GM12878 (cell line): ENCODE measurements at regions not wholly inside any gene's neighbourhood (a gene's known extent, or its start where the extent isn't known, plus 50 kb on each side); places are given as distances from the start of the nearest gene placed in this dataset.

ENCODE experiments used
- ATAC-seq: fragments of 200-7000 bp; cut with Tn5 transposase; 3 replicates; pipeline ENCODE4 v1.9.1; 2020; ENCODE audit warnings: mild to moderate bottlenecking, moderate library complexity
- BruUV-seq: library from RNA; stranded (reverse); fragments of 400-500 nt; replicated peaks from 2 replicates; lab custom pipeline; 2021; lab: Mats Ljungman, UMichigan
- CTCF ChIA-PET: fragments of 300-600 bp; sonication (Branson Sonifier 250); formaldehyde crosslinking; extraction: SDS; loops from one replicate; lab custom pipeline; 2021; ENCODE audit warnings: inconsistent platforms; lab: Yijun Ruan, JAX
- POLR2A ChIA-PET: fragments of 350-600 bp; formaldehyde crosslinking; extraction: SDS; loops from one replicate; lab custom pipeline; 2021; ENCODE audit warnings: inconsistent platforms; lab: Charles Lee
- RAD21 ChIA-PET: fragments of 300-600 bp; sonication (Branson Sonifier 250); formaldehyde crosslinking; loops from one replicate; lab custom pipeline; 2023; ENCODE audit warnings: antibody characterized with exemption; ENCODE audit not compliant: unreplicated experiment; lab: Charles Lee
- SMC1A ChIA-PET: fragments of 300-600 bp; sonication (Branson Sonifier 250); formaldehyde crosslinking; loops from one replicate; lab custom pipeline; 2023; ENCODE audit not compliant: unreplicated experiment, uncharacterized antibody; lab: Charles Lee
- DNase-seq: peaks from one replicate; pipeline ENCODE4 v3.0.0-alpha.2; 2011; ENCODE audit warnings: low read depth, low spot score
- FAIRE-seq: peaks from 3 replicates; lab custom pipeline; 2011; peaks lifted over from hg19 to GRCh38; lab: Jason Lieb, UNC
- H2AFZ ChIP-seq: 2 replicates; pipeline ENCODE4 v1.6.0; 2011; ENCODE audit warnings: low read depth, low read length, control low read depth; ENCODE audit not compliant: control insufficient read depth
- H3K27ac ChIP-seq: 2 replicates; pipeline ENCODE4 v1.5.1; 2011; ENCODE audit warnings: control low read depth; ENCODE audit not compliant: control insufficient read depth, insufficient read depth
- H3K27me3 ChIP-seq, 2 experiments: replicated peaks in 1 of 2; 2 replicates each; pipeline versions ENCODE4 v1.6.0 to v1.6.1; 2011; ENCODE audit warnings: low read length in 1 of 2; ENCODE audit not compliant: control insufficient read depth in 2 of 2, insufficient read depth in 2 of 2
- H3K36me3 ChIP-seq, 2 experiments: 2 replicates each; pipeline ENCODE4 v1.5.1; 2011; ENCODE audit warnings: low read length in 1 of 2; ENCODE audit not compliant: control insufficient read depth in 2 of 2, insufficient read depth in 2 of 2
- H3K4me1 ChIP-seq: 2 replicates; pipeline ENCODE4 v1.6.1; 2011; ENCODE audit warnings: mild to moderate bottlenecking, low read length, moderate library complexity, mixed read lengths; ENCODE audit not compliant: control insufficient read depth, insufficient read depth
- H3K4me2 ChIP-seq: 2 replicates; pipeline ENCODE4 v1.6.0; 2011; ENCODE audit warnings: control low read depth; ENCODE audit not compliant: control insufficient read depth, insufficient read depth
- H3K4me3 ChIP-seq: fragments of 200-600 bp; sonication (generic); 2 replicates; pipeline ENCODE4 v1.5.1; 2016
- H3K79me2 ChIP-seq: 2 replicates; pipeline ENCODE4 v1.6.0; 2011; ENCODE audit warnings: low read length; ENCODE audit not compliant: control insufficient read depth, insufficient read depth
- H3K9ac ChIP-seq: 2 replicates; pipeline ENCODE4 v1.8.0; 2011; ENCODE audit warnings: low read length, control low read depth, mixed read lengths; ENCODE audit not compliant: control insufficient read depth, insufficient read depth
- H3K9me3 ChIP-seq: replicated peaks from 3 replicates; pipeline ENCODE4 v1.5.1; 2011; ENCODE audit warnings: mild to moderate bottlenecking, low read length; ENCODE audit not compliant: control insufficient read depth, insufficient read depth
- H4K20me1 ChIP-seq: 2 replicates; pipeline ENCODE4 v1.6.0; 2011; ENCODE audit not compliant: control insufficient read depth, insufficient read depth
- BMI1 ChIP-seq: fragments of 450-650 bp; IDR thresholded peaks from 2 replicates; pipeline ENCODE4 v1.6.1; 2016; ENCODE audit warnings: mild to moderate bottlenecking, moderate library complexity, borderline replicate concordance
- CBX3 ChIP-seq: fragments of 200-600 bp; sonication (generic); IDR thresholded peaks from 2 replicates; pipeline ENCODE4 v1.6.1; 2016; ENCODE audit warnings: low read depth, borderline replicate concordance
- CHD2 ChIP-seq: IDR thresholded peaks from 2 replicates; pipeline ENCODE4 v1.6.1; 2011; ENCODE audit warnings: low read depth, low read length, improper control_type of control experiment, borderline replicate concordance
- FOXK2 ChIP-seq: fragments of 450-650 bp; IDR thresholded peaks from 2 replicates; pipeline ENCODE4 v1.6.1; 2017; ENCODE audit warnings: mild to moderate bottlenecking, moderate library complexity
- KLF5 ChIP-seq: fragments of 450-650 bp; IDR thresholded peaks from 2 replicates; pipeline ENCODE4 v1.6.1; 2014; ENCODE audit warnings: mild to moderate bottlenecking; ENCODE audit not compliant: partially characterized antibody
- PML ChIP-seq: IDR thresholded peaks from 2 replicates; pipeline ENCODE4 v1.6.1; 2012; ENCODE audit warnings: low read length, inconsistent platforms
- STAT3 ChIP-seq: IDR thresholded peaks from 2 replicates; pipeline ENCODE4 v1.6.1; 2011; ENCODE audit warnings: low read depth, low read length, improper control_type of control experiment
- WGBS: methylation state at CpG from one replicate; pipeline ENCODE4 v1.1.6; 2016; ENCODE audit warnings: low lambda C conversion rate; ENCODE audit not compliant: insufficient replicate concordance, insufficient coverage; ENCODE audit errors: missing lambda C conversion rate; 5-methylcytosine and 5-hydroxymethylcytosine counted together
- in situ Hi-C: fragments of 300-500 bp; cut with MboI; formaldehyde crosslinking; loops from 9 replicates; pipeline ENCODE4 v1.14.3; 2018; ENCODE audit warnings: mixed read lengths
- intact Hi-C: fragments of 100-400 bp; cut with micrococcal nuclease; formaldehyde crosslinking; loops from one replicate; pipeline ENCODE4 v1.14.2; 2022; ENCODE audit not compliant: unreplicated experiment
- TF ChIP-seq, protein P1 (sequence below): fragments of 450-650 bp; formaldehyde crosslinking; IDR thresholded peaks from 2 replicates; pipeline ENCODE4 v1.4.0; 2020; ENCODE audit warnings: mild to moderate bottlenecking, moderate library complexity
- TF ChIP-seq, protein P2 (sequence below): fragments of 450-650 bp; IDR thresholded peaks from 2 replicates; pipeline ENCODE4 v1.6.1; 2018; ENCODE audit warnings: mild to moderate bottlenecking, low read depth, moderate library complexity; ENCODE audit not compliant: partially characterized antibody
- TF ChIP-seq, protein P3 (sequence below): fragments of 450-650 bp; IDR thresholded peaks from 2 replicates; pipeline ENCODE4 v1.6.1; 2017; ENCODE audit warnings: borderline replicate concordance
- TF ChIP-seq, protein P4 (sequence below): fragments of 450-650 bp; IDR thresholded peaks from 2 replicates; pipeline ENCODE4 v1.6.1; 2014; ENCODE audit warnings: mild to moderate bottlenecking

- TF ChIP-seq, protein P1, sequence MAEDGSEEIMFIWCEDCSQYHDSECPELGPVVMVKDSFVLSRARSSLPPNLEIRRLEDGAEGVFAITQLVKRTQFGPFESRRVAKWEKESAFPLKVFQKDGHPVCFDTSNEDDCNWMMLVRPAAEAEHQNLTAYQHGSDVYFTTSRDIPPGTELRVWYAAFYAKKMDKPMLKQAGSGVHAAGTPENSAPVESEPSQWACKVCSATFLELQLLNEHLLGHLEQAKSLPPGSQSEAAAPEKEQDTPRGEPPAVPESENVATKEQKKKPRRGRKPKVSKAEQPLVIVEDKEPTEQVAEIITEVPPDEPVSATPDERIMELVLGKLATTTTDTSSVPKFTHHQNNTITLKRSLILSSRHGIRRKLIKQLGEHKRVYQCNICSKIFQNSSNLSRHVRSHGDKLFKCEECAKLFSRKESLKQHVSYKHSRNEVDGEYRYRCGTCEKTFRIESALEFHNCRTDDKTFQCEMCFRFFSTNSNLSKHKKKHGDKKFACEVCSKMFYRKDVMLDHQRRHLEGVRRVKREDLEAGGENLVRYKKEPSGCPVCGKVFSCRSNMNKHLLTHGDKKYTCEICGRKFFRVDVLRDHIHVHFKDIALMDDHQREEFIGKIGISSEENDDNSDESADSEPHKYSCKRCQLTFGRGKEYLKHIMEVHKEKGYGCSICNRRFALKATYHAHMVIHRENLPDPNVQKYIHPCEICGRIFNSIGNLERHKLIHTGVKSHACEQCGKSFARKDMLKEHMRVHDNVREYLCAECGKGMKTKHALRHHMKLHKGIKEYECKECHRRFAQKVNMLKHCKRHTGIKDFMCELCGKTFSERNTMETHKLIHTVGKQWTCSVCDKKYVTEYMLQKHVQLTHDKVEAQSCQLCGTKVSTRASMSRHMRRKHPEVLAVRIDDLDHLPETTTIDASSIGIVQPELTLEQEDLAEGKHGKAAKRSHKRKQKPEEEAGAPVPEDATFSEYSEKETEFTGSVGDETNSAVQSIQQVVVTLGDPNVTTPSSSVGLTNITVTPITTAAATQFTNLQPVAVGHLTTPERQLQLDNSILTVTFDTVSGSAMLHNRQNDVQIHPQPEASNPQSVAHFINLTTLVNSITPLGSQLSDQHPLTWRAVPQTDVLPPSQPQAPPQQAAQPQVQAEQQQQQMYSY = no peak
- no peak for TF ChIP-seq CHD2
- TF ChIP-seq, all 136 proteins: peak for 0
These were observed 60.4 kb upstream of the TWIST2 start (continued) for GRCh38 chr2:238787501-238787900.

- no peaks in the 10 kb centered on the region for H3K4me1 ChIP-seq
- no TSS peak for BruUV-seq
- ATAC-seq = no peak
- H3K4me3 ChIP-seq = no peak overlapping the region
- SMC1A ChIA-PET = no interaction called here
- no peaks in the 10 kb centered on the region; a peak in 1 of 4 replicates for H3K27me3 ChIP-seq
- in situ Hi-C loops (loop anchor here (10.0 kb wide), 1 partner anchor 435 kb away; no protein-coding TSS in a partner anchor), intact Hi-C loops (no loop called here)
- RAD21 ChIA-PET = no interaction called here
- no peaks in the 10 kb centered on the region for H4K20me1 ChIP-seq
- CTCF ChIA-PET = no interaction called here
- H3K4me2 ChIP-seq = no peak overlapping the region
- H3K9ac ChIP-seq = no peak overlapping the region
- 55% methylated on average over 8 of the region's 8 CpGs for WGBS
- H3K27ac ChIP-seq = no peak overlapping the region
- FAIRE-seq = no peak
- no peaks in the 10 kb centered on the region for H3K36me3 ChIP-seq
- no peaks in the 10 kb centered on the region; the same call in 2 of the 3 replicates for H3K9me3 ChIP-seq
- no peaks in the 10 kb centered on the region for H3K79me2 ChIP-seq
- POLR2A ChIA-PET = no interaction called here
- H2AFZ ChIP-seq = no peak overlapping the region
- no peak for DNase-seq
- TF ChIP-seq PML = no peak
- no peak for TF ChIP-seq FOXK2
- TF ChIP-seq, protein P2, sequence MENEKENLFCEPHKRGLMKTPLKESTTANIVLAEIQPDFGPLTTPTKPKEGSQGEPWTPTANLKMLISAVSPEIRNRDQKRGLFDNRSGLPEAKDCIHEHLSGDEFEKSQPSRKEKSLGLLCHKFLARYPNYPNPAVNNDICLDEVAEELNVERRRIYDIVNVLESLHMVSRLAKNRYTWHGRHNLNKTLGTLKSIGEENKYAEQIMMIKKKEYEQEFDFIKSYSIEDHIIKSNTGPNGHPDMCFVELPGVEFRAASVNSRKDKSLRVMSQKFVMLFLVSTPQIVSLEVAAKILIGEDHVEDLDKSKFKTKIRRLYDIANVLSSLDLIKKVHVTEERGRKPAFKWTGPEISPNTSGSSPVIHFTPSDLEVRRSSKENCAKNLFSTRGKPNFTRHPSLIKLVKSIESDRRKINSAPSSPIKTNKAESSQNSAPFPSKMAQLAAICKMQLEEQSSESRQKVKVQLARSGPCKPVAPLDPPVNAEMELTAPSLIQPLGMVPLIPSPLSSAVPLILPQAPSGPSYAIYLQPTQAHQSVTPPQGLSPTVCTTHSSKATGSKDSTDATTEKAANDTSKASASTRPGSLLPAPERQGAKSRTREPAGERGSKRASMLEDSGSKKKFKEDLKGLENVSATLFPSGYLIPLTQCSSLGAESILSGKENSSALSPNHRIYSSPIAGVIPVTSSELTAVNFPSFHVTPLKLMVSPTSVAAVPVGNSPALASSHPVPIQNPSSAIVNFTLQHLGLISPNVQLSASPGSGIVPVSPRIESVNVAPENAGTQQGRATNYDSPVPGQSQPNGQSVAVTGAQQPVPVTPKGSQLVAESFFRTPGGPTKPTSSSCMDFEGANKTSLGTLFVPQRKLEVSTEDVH = no peak
- TF ChIP-seq BMI1 = no peak
- no peak for TF ChIP-seq CBX3
- TF ChIP-seq, protein P3, sequence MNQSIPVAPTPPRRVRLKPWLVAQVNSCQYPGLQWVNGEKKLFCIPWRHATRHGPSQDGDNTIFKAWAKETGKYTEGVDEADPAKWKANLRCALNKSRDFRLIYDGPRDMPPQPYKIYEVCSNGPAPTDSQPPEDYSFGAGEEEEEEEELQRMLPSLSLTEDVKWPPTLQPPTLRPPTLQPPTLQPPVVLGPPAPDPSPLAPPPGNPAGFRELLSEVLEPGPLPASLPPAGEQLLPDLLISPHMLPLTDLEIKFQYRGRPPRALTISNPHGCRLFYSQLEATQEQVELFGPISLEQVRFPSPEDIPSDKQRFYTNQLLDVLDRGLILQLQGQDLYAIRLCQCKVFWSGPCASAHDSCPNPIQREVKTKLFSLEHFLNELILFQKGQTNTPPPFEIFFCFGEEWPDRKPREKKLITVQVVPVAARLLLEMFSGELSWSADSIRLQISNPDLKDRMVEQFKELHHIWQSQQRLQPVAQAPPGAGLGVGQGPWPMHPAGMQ = no peak
- no peak for TF ChIP-seq STAT3
- TF ChIP-seq, protein P4, sequence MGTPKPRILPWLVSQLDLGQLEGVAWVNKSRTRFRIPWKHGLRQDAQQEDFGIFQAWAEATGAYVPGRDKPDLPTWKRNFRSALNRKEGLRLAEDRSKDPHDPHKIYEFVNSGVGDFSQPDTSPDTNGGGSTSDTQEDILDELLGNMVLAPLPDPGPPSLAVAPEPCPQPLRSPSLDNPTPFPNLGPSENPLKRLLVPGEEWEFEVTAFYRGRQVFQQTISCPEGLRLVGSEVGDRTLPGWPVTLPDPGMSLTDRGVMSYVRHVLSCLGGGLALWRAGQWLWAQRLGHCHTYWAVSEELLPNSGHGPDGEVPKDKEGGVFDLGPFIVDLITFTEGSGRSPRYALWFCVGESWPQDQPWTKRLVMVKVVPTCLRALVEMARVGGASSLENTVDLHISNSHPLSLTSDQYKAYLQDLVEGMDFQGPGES = no peak
- no peak for TF ChIP-seq KLF5
These were observed 58.5 kb upstream of the TWIST2 start for GRCh38 chr2:238789317-238789806.
